Stimulated activated CD4-positive, alpha-beta T cell treated with anti-CD3 and anti-CD28 coated beads, Interleukin-1b, Interleukin-23, amount 100 ng/mL, for 48 hours (primary cell): ENCODE measurements at regions not wholly inside any gene's neighbourhood (a gene's known extent, or its start where the extent isn't known, plus 50 kb on each side); places are given as distances from the start of the nearest gene placed in this dataset.
"Not testable (repeated sequence)": the region's sequence is repeated elsewhere in the genome, so short reads cannot be mapped to it uniquely, and the experiment has no call there.

ENCODE experiments used
- DNase-seq: peaks from one replicate; pipeline ENCODE4 v3.0.0-alpha.2; 2020

DNA sequence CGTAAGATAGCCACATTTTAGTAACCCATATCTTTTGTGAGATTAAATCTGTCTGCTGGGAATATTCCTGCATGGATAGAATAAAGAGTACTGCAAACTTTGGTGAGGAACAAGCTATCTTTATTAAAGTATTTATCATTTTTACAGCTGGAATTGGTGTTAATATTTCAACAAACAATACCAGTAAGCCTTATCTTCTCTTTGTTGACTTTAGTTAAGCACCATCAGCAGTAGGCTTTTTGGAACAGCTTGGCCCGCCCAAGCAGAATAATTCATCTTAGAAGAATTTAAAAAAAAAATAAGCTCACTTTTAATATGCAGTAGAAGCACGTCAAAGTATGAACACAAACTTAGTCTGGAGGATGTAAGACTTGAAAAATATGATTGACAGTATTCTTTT, 917.8 kb upstream of the ADGRB3 start:
- DNase-seq: no peak

- no peak for DNase-seq
Observed at GRCh38 chr6:67706388-67706787, 928.7 kb upstream of the ADGRB3 start.

- DNase-seq: no peak
Observed at GRCh38 chr6:67698534-67698933, 936.5 kb upstream of the ADGRB3 start.

DNA sequence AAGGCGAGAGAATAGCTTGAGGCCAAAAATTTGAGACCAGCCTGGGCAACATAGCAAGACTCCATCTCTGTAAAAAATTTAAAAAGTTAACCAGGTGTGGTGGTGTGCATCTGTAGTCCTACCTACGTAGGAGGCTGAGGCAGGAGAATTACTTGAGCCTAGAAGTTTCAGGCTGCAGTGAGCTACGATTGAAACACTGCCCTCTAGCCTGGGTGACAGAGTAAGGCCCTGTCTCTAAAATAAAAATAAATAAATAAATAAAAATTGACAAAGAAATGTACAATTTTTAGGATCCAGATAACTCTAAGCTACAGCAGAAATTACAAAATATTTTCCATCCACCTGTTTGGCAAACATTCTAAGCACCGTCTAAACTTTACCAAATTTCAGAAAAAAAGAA, 941.0 kb upstream of the ADGRB3 start:
- DNase-seq: no peak

DNA sequence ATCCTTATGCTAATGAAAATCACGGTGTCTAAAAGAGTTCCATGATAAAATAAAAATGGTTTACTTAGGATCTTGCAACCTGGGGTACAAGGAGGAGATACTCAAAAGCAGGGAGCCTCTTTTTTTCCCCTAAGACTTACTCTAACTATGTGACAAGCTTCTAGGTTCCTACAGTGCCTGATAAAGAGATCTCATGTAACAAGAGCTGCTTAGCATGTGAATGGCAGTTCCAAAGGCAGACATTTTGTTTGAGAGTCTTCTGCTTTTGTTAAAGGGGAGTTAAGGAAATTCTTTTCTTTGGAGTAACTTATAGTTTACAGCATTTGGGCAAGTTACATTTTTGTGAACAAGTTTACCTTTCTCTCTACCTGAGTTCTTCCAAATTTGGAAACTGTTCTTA, 945.8 kb upstream of the ADGRB3 start:
- no peak for DNase-seq

DNA sequence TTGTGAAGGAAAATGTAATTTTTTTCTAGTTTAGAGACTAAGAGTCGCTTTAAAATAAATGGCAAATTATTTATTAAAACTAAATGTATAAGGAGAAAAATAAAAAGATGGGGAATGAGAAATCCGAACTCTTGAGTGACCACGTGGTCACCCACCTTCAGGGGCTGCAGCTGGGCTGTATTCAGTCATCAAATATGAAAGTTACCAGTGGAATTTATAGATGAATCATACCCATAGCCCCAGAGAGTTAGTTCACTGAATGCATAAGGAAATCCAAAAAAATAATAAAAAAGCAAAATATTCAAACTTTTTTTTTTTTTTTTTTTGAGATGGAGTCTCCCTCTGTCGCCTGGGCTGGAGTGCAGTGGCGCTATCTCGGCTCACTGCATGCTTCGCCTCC, 947.7 kb upstream of the ADGRB3 start:
- DNase-seq: no peak

DNA sequence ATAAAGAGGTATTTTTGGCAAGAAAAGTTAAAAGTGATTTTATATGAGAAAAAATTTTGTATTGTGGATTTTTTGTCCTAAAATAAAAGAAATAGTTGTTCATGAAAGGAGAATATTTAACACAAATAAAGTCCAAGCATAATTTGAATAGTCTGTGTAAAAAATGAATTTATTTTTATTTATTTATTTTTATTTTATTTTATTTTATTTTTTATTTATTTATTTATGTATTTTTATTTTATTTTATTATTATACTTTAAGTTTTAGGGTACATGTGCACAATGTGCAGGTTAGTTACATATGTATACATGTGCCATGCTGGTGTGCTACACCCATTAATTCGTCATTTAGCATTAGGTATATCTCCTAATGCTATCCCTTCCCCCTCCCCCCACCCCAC, 948.9 kb upstream of the ADGRB3 start:
- DNase-seq: not testable (repeated sequence)

- no peak for DNase-seq
Observed at GRCh38 chr6:67683960-67684359, 951.1 kb upstream of the ADGRB3 start.

DNA sequence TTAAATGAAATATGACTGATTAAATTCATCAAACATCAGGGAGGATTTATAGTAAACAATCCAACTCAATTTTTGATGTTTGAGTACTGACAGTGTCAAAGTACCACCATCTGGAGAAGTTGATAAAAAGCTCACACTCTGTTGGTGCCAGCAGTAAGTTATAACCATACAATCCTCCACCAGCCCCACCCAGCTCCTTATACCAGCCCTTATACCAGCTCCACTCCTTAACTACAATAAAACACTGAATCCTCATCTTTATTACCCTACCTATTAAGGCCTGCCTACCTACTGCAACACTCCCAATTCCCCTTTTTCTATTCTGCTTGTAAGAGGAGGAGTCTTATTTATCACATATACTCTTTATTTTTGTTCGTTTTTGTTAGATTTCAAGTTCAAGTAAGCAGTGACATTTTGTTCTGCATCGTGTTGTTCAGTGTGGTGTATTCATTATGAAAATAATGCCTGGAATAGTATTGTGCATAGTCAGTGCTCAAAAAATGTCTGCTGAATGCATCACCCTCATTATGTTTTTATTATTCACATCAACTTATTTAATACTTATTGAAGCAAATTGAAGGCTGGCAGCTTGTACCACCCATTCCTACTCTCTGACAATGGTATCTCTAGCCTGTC, 954.7 kb upstream of the ADGRB3 start:
- DNase-seq: no peak

DNA sequence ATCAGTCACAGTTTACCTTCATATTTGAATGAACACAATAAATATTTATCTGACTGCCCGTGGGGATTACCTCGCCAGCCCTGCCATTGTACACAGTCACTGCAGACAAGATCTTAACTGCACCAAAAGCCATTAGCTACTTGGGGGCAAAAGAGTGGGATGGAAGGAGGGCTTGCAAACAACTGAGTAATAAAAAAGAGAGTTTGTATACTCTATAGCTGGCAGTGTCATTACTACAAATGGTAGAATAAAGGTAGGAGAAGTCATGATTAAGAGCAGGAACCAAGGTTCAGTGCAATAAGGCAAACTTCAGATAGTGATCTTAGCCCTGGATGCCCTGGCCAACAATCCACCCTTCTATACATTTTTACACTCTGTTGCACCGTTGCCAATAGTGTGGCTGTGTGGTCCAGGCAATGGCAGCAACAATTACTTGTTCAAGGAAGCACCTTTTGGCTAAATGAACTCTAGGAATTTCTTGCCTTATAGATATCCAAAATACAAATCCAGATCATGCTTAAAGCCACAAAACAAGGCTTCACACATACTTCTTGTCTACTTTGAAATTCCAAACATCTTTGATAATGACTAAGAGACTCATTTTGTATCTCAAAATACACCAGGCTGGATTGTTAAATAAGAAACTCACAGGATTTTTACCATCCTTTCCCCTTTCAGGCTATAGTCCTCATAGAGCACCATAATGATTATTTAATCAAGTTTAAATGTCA, 955.4 kb upstream of the ADGRB3 start:
- no peak for DNase-seq

DNA sequence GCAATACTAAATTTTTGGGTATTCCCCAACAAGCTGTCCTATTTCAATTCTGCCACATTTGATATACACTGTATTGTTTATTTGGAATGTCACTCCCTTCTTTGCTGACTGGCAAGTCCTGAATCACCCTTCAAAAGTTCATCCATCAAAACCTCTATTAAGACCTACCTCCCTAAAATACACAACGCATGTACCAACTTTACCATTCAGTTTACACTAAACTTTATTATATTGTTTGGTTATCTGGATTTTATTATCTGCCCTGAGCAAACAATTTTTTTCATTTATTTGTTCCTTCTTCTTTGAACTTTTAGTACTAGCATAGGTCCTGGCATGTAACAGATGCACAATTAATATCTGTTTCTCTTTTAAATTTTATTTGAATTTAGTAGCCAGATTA, 958.2 kb upstream of the ADGRB3 start:
- DNase-seq: no peak

DNA sequence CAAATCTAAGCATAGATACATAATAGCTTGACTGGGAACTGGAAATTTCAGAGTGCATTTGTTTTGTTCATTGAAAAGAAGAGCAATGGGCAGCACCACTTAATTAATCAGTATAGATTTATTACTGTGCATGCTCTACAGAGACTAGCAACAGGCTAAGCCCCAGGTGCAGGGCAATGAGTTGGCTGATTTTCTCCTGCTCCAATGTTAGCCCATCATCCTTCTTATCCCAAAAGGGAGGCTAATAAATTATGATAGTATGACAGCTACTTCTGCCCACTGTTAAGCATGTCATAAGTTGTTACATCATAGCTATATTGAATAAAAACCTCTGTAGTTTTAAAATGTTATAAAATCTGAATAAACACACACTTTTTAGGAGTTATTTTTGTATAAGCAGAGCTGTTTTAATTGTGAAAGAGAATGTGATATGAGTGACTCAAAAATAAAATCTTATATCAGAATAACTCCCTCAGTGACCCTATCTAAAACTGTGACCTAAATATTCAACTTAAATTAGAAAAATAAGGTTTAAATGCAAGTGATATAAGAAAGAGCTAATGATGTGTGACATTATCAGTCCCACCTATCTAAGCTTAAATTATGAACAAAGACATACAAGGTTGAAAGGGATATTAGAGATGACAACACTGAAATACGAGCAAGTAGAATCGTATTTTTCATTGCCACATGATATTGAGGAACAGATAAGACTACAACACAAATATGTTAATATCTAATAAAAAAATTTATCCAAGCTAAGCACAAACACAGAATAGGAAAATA, 967.3 kb upstream of the ADGRB3 start:
- no peak for DNase-seq

DNA sequence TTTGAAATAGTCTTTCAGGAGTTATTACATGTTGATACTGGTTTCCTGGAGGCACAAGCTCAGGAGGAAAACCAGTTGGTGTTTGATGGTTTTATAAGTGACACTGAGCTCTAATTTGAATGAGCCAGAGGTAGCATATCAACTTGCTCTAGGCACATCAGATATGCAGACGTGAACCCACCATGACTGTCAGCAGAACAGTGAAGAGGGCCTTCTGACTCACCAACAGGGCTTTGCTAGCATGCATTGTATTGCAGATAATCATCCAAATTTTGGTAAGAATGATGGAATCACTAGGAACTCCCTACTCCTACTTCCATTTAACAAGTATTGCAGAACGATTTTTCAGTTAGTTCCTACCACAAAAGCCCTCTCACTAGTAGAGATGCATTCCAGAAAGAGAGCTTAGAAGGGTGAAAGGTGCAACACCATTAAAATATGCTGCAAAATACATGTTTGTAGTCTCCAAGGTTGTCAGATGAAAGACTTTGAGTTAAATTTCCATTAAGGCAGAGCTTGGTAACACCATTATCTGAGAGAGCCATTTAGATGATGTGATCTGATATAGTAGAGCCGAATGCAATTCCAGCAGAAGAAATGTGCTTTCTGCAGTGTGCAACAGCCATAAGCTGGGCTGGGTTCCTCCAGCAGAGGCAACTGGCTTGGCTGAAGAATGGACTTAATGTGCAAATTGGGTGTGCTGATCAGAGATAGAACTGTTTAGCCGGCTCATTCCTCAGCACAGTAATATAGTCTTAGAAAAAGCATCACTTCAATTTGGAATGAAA, 968.7 kb upstream of the ADGRB3 start:
- no peak for DNase-seq

GRCh38 chr6:67664942-67665341, 970.1 kb upstream of the ADGRB3 start:
- no peak for DNase-seq

GRCh38 chr6:67663105-67663895, 971.8 kb upstream of the ADGRB3 start:
- no peak for DNase-seq

DNA sequence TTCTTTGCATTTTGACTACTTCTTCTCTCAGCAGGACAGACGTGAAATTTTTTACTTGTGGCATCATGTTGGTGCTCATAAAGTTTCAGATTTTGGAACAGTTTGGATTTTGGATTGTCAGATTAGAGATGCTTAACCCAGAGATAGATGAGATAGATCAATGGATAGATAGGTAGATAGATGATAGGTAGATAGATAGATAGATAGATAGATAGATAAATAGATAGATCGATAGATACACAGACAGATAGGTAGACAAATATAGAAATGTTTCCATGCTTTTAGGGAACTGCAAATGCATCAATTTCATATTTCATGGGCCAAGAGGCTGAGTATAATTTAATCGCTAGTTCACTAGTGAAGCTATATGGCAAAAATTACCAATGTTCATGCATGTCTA, 981.5 kb upstream of the ADGRB3 start:
- no peak for DNase-seq

GRCh38 chr6:67646550-67646949, 988.5 kb upstream of the ADGRB3 start:
- no peak for DNase-seq

GRCh38 chr6:67643281-67643680, 991.8 kb upstream of the ADGRB3 start:
- no peak for DNase-seq

- DNase-seq: no peak
Observed at GRCh38 chr6:67642582-67642981, 992.5 kb upstream of the ADGRB3 start.

DNA sequence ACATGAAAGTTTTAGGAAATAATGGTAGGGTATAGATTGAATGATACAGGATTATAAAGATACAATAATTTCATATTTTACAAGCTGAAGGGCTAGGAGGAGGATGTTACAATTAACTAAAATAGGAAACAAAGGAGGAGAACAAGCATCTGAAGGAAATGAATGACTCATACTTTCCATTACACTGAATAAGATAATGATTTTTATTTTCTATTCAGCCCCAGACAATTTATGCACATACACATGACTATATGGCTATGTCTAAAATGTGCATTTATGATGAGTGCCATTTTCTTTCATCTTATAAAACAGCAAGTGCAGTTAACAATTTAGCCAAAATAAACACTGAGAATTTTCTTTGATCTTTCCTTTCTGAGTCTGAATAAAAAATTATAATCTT, 994.6 kb upstream of the ADGRB3 start:
- DNase-seq: no peak

DNA sequence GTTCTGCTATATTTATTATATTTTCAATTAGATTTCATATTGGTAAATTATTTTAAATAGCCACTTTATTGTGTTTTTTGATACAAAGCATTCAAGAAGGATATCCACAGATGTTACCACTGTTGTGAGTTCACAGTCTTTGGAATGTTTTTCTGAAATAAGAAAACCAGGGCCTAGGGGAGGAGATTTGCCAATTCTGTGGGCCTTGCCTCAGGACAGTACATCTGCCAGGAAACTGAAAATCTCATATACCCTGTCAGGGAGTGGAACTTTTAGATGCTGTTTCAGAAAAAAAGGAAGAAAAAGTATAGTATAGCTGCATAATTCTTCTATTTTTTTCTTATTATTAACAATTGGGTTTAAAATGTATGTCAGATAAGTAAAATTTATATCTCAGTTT, 995.9 kb upstream of the ADGRB3 start:
- no peak for DNase-seq

GRCh38 chr6:67634199-67634598, 1000.9 kb upstream of the ADGRB3 start:
- DNase-seq: no peak
